Astrocyte of the cerebellum (primary cell): ENCODE measurements at regions not wholly inside any gene's neighbourhood (a gene's known extent, or its start where the extent isn't known, plus 50 kb on each side); places are given as distances from the start of the nearest gene placed in this dataset.
"Not testable (repeated sequence)": the region's sequence is repeated elsewhere in the genome, so short reads cannot be mapped to it uniquely, and the experiment has no call there.

Experiments
- DNase-seq: peaks from one replicate; pipeline ENCODE4 v3.0.0-alpha.2; 2011; ENCODE audit warnings: low read depth
- H3K4me3 ChIP-seq: 2 replicates; pipeline ENCODE4 v1.5.1; 2011; ENCODE audit warnings: mild to moderate bottlenecking, low read depth, low read length, moderate library complexity
- in situ Hi-C: cut with HindIII; loops from 2 replicates; pipeline ENCODE4 v1.10.0; 2017; ENCODE audit warnings: low sequenced_read_pairs
- TF ChIP-seq, protein P1 (sequence below): IDR thresholded peaks from 2 replicates; pipeline ENCODE4 v1.5.1; 2012; ENCODE audit warnings: low read length, low read depth, moderate library complexity, mild to moderate bottlenecking; ENCODE audit errors: missing control alignments

GRCh38 chr7:13106513-13106912 lies 419.1 kb downstream of the ARL4A start:
- in situ Hi-C loops, result no loop called here
- no peak for DNase-seq
- TF ChIP-seq, protein P1, sequence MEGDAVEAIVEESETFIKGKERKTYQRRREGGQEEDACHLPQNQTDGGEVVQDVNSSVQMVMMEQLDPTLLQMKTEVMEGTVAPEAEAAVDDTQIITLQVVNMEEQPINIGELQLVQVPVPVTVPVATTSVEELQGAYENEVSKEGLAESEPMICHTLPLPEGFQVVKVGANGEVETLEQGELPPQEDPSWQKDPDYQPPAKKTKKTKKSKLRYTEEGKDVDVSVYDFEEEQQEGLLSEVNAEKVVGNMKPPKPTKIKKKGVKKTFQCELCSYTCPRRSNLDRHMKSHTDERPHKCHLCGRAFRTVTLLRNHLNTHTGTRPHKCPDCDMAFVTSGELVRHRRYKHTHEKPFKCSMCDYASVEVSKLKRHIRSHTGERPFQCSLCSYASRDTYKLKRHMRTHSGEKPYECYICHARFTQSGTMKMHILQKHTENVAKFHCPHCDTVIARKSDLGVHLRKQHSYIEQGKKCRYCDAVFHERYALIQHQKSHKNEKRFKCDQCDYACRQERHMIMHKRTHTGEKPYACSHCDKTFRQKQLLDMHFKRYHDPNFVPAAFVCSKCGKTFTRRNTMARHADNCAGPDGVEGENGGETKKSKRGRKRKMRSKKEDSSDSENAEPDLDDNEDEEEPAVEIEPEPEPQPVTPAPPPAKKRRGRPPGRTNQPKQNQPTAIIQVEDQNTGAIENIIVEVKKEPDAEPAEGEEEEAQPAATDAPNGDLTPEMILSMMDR, result no peak

DNA sequence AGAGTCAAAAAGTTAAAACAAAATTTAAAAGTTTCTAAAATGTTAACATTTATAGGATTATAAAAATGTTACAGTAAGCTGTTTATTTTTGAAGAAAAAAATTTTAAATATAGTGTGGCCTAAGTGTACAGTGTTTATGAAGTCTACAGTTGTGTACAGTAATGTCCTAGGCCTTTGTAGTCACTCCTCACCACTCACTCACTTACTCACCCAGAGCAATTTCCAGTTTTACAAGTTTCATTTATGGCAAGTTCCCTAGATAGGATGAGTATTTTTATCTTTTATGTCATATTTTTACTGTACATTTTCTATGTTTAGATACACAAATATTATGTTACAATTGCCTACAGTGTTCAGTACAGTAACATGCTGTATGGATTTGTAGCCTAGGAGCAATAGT lies 419.9 kb downstream of the ARL4A start:
- in situ Hi-C loops, result no loop called here
- no peak overlapping the region for H3K4me3 ChIP-seq
- no peak for DNase-seq
- TF ChIP-seq, protein P1, result no peak

More at GRCh38 chr7:13106513-13106912, 419.1 kb downstream of the ARL4A start:
- no peak overlapping the region for H3K4me3 ChIP-seq

DNA sequence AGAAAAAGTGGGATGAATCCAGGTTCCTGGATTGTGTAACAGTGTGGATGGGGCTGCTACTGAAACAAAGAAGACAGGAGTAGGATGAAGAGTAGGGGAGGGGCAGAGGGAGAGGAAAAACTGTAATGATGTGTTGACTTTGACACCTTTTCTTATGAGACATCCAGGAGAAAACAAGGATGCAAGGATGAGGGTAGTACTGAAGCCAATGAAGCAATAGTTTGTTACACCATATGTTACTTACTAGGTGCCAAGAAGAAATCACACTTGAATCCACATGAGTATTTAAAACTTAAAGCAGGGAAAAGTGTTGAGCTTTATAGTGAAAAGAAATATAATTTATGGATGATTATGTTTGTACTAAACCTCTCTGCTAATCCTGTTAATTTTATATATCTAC lies 420.6 kb downstream of the ARL4A start:
- in situ Hi-C loops, result no loop called here
- DNase-seq, result no peak
- TF ChIP-seq, protein P1, result no peak
- H3K4me3 ChIP-seq, result no peak overlapping the region

- DNase-seq, result no peak
- no peak overlapping the region for H3K4me3 ChIP-seq
- in situ Hi-C loops, result no loop called here
- TF ChIP-seq, protein P1, result no peak
Observed at GRCh38 chr7:13109201-13109600, 421.8 kb downstream of the ARL4A start.

- no peak for DNase-seq
- H3K4me3 ChIP-seq, result no peak overlapping the region
- TF ChIP-seq, protein P1, result no peak
- in situ Hi-C loops, result no loop called here
Observed at GRCh38 chr7:13110107-13110506, 422.7 kb downstream of the ARL4A start.

GRCh38 chr7:13111230-13111629 lies 423.8 kb downstream of the ARL4A start:
- H3K4me3 ChIP-seq, result no peak overlapping the region
- DNase-seq, result no peak
- in situ Hi-C loops, result no loop called here
- TF ChIP-seq, protein P1, result no peak

DNA sequence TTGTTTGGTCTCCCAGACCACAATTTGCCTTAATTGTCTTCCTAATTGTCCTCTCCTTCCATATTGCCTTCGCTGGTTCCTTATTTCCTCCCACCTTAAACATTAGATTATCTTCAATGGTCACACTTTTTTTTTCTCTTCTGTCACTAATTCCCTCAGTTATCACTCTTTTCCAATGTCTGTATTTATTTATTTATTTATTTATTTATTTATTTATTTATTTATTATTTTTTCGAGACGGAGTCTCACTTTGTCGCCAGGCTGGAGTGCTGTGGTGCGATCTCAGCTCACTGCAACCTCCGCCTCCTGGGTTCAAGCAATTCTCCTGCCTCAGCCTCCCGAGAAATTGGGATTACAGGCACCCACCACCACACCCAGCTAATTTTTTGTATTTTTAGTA lies 426.8 kb downstream of the ARL4A start:
- H3K4me3 ChIP-seq, DNase-seq, in situ Hi-C loops: not testable (repeated sequence)
